HG03108 (cell line): ENCODE measurements at regions not wholly inside any gene's neighbourhood (a gene's known extent, or its start where the extent isn't known, plus 50 kb on each side); places are given as distances from the start of the nearest gene placed in this dataset.

Experiments used
- ATAC-seq: cut with Tn5 transposase; IDR thresholded peaks from one replicate; pipeline ENCODE4 v1.9.1; 2021; ENCODE audit warnings: moderate library complexity; ENCODE audit not compliant: unreplicated experiment

DNA sequence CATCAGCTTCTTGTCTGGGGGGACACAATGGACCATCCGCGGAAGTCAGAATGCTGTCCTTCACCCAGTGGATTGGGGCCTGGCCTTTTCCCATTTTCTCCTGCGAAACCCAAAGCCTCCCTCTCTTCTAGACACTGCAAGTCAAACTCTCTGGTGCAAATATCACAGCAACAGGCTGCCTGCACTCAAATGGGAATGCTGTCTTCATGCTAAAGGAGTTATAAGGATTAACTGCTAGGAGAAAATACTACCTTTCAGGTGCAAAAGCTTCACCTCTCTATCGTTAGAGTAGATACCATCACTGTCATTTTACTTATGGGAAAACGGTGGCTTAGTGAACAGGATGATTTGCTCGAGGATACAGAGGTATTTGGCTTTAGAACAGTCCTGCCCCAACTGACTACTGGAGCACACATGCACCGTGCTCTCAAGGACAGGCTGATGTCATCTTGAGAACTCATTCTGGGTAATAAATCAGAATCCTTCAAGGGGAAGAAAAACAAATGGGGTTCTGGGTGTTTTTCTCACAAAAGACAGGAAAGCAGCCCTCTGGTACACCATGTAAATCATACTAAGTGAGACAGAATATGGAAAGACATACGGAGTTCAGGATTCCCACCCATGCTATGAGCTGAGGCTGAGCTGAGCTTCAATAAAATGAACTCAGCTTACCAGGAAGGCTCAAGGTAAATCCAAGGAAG, 100.9 kb downstream of the SAMD9 start:
- no peak for ATAC-seq

GRCh38 chr7:93015779-93016481, 101.8 kb downstream of the SAMD9 start:
- no peak for ATAC-seq

DNA sequence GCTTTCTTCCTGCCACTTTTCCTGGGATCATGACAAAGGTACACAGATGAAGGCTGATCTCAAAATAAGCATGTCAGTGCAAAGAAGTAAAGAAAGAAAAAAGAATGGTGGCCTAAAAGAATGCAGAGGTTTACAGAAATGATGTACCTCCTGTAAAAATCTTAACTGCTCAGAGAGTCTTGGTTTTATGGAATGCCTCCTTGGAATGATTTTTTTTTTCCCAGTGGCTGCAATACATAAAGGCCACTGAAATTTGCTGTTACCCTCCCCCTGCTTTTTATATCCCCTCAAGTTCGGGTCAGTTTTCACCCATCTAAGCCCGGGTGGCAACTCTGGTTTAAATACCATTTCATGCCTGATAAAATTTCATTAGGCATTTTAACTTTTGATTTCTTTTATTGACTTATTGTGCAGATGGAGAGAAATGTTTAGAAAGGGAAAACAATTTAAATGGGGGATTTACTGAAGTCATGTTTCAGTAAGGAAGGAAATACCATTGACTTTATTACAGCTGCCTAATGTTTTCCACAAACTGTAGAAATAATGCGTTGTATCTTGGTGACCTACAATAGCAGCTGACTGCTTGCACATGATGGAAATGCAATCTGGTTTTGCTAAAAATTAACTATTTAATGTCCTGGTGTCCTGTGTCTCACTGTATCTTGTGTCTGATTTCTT, 102.5 kb downstream of the SAMD9 start:
- ATAC-seq, result no peak

- no peak for ATAC-seq
Observed at GRCh38 chr7:93014410-93014809, 103.4 kb downstream of the SAMD9 start.

DNA sequence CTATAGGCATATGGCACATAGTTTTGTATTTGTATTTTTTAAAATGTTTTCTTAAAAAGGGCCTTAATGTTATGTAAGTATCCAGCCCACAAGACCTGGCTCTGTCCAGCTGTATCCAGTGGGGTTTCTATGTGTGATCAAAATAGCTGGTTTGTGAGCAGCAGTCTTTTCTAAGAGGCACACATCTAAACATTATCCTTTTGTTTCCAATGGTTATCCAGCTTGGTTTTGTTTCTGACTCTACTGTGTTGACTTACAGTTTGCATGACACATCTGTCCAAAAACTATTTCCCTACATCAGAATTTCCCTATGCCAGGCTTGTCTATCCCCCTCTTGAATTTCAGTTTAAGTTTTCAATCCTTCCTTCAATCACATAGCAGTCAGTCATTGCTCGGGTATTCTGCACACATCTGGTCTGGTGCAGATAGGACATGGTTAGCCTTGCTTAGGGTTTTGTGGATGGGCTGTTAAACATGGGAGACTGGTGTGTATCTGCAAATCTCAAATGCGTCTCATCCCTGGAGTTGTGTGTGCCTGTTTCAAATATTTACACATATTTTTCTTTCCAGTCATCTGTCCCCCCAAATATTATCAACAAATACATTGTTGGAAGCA, 104.2 kb downstream of the SAMD9 start:
- ATAC-seq, result no peak

DNA sequence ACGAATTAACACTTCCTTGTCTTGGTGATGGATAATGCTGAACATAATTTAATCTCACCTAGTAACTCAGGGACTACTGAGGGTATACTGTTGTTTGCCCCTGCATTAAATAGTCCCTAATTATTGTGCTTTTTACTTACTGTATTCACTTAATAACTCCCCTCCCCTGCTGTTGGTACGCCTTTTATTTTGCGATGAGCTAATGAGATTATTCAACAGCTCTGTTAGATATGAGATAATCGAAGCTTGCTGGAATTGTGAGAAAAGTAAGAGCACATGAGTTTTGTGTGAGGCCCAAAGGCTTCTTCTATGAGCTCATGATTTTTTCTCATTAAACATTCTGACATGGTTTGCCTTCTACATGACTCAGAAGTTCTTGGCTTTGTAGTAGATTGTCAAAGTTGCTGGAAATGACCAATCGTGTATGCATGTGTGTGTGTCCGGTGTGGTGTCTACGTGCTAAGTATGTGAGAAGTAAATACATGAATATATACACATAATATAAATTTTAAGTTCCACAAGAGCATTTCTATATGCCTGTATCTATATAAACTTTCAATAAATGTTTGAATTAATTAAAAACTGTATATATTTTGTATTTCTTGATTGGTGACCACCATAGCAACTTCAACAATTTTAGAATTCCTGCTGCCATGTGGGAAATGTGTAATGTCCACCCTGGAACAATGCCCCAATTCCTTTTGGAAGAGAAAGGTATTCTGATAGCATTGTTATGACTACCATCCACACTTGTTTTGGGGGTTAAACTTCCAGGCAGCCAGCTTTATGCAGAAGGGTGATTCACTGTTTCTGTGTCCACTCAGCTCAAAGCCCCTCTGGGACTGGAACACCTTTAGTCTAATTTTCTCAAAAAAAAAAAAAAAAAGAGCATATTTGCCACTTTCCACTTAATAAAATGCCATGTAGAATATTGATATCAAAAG, 106.2 kb downstream of the SAMD9 start:
- ATAC-seq, result no peak

- ATAC-seq, result no peak
Observed at GRCh38 chr7:93008833-93009232, 108.9 kb downstream of the SAMD9 start.

- no peak for ATAC-seq
Observed at GRCh38 chr7:93006480-93007095, 111.2 kb downstream of the SAMD9 start.

DNA sequence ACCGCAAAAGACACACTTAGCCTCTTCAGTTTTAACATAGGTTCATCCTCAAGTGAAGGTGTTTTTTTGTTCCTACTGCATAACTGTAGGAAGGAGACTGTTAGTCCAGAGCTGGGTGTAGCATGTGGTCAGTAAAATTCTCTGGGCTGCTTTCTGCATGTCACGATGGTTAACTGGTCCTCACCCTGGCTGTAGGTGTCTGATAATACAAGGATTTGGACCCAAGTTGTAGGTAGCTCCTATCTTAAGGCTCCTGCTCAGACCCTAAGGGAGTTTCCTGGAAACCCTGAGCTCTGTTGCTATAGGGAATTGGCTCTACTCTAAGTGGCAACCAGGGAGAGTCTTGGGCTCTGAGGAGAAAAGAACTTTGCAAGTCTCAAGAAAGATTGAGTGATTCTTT, 112.9 kb downstream of the SAMD9 start:
- ATAC-seq, result no peak

GRCh38 chr7:92997719-92998118, 120.1 kb downstream of the SAMD9 start:
- no peak for ATAC-seq

DNA sequence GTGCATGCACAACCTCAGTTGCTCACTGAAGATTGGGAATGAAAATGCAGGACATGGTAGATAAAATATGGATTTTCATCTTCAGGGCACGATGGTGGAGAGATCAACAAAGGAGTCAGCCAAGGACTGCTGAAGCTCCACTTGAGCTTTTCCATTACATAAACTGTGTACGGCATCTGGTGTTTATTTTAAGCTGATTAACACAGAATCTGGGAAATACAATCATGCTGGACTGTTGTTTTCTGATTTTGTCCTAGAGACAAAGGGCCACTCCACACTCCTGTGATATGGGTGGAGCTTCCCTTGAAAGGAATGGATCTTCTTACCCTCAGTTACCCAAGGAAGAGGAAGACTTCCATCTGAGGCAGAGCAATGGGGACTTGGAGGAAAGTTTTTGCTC, 120.6 kb downstream of the SAMD9 start:
- no peak for ATAC-seq

DNA sequence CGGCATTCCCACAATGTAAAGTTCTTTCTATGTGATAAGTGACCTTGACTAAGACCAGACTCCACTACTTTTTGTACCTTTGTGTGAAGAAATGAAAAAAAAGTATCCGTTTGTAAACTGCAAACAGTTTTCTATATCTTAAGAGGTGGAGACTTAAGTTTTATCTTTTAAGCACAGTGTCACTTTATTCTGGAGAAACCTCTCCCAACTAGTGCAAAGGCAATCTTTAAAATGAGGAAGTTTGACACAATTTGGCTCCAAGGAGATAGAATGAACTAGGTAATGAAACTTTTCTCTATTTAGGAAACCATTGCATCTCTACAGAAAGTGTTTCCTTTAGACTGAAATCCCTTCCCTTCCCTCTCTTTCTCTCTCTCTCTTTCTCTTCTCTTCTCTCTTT, 122.9 kb downstream of the SAMD9 start:
- no peak for ATAC-seq

DNA sequence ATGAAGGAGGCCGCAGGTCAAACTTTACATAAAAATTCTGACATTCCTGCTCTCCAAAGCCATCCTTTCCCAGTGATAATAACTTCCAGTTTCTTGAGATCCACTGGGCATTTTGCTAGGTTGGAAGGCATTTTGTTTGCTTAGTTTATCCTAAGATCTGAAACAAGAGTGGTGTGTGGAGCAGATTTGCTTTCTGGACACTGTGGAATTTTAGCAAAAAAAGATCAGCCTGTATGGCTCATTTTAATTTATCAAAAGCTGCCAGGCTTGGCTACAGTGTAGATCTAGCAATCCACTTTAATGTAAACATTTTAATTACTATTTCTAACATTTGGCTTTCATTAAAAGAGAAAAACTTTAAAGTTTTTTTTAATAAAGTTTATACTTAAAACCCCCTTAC, 124.8 kb downstream of the SAMD9 start:
- no peak for ATAC-seq

GRCh38 chr7:92992483-92992882, 125.3 kb downstream of the SAMD9 start:
- no peak for ATAC-seq

- ATAC-seq, result no peak
Observed at GRCh38 chr7:92991190-92991589, 126.6 kb downstream of the SAMD9 start.

- ATAC-seq, result no peak
Observed at GRCh38 chr7:92988941-92989545, 128.7 kb downstream of the SAMD9 start.

DNA sequence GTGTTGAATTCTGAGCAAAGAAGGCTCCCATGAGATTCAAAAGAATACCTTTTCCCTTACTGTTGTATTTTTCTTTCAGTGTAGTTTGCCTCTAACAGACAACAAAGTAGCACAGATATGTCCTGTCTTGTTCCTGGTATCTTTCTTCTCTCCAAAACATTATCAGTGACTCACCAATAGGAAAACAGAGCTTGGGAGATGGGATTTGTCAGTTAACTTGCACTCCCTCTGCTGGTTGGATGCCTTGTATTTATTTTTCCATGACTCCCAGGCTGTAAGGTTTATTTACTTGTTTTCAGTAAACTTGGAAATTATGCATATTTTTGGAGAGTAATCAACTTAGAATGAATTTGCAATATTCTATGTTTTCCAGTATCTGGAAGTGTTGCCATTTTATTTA, 129.7 kb downstream of the SAMD9 start:
- no peak for ATAC-seq

DNA sequence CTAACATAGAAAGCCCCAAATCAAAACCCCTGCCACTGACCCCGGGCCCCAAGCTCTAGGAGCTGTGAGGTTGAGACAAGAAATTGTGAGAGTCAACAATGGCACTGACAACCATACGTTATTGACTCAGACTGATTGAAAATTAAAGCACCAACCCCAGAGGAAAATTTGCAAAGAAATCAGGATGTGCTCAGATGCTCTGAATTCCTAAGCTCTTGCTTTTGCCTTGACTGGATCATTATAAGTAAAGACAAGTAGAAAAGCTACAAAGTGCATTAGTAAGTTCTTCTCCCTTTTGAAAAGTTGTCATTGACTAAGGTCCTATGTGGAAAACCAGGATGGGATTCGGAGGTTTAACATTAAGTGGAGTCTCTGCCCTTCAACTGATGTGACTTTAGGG, 130.2 kb downstream of the SAMD9 start:
- ATAC-seq, result no peak

GRCh38 chr7:92987095-92987494, 130.7 kb downstream of the SAMD9 start:
- no peak for ATAC-seq

GRCh38 chr7:92982928-92983327, 134.9 kb downstream of the SAMD9 start:
- no peak for ATAC-seq
